Ishikawa (cell line): ENCODE measurements at regions not wholly inside any gene's neighbourhood (a gene's known extent, or its start where the extent isn't known, plus 50 kb on each side); places are given as distances from the start of the nearest gene placed in this dataset.

Experiments
- CEBPB ChIP-seq: IDR thresholded peaks from 2 replicates; pipeline ENCODE4 v1.6.1; 2012
- CREB1 ChIP-seq: IDR thresholded peaks from 2 replicates; pipeline ENCODE4 v1.6.1; 2012; ENCODE audit warnings: low read depth
- EGR1 ChIP-seq: IDR thresholded peaks from 2 replicates; pipeline ENCODE4 v1.6.1; 2012
- EP300 ChIP-seq: IDR thresholded peaks from 2 replicates; pipeline ENCODE4 v1.6.1; 2012; ENCODE audit warnings: borderline replicate concordance
- FOXM1 ChIP-seq: IDR thresholded peaks from 2 replicates; pipeline ENCODE4 v1.6.1; 2012; ENCODE audit warnings: low read depth, borderline replicate concordance
- MAX ChIP-seq: IDR thresholded peaks from 2 replicates; pipeline ENCODE4 v1.6.1; 2012
- NFIC ChIP-seq: IDR thresholded peaks from 2 replicates; pipeline ENCODE4 v1.6.1; 2012
- RAD21 ChIP-seq: IDR thresholded peaks from 2 replicates; pipeline ENCODE4 v1.6.1; 2012; ENCODE audit warnings: low read depth
- REST ChIP-seq: IDR thresholded peaks from 2 replicates; pipeline ENCODE4 v1.6.1; 2012; ENCODE audit warnings: low read depth, mild to moderate bottlenecking
- TAF1 ChIP-seq: IDR thresholded peaks from 2 replicates; pipeline ENCODE4 v1.6.1; 2012; ENCODE audit warnings: low read depth, mild to moderate bottlenecking
- TCF12 ChIP-seq: IDR thresholded peaks from 2 replicates; pipeline ENCODE4 v1.6.1; 2012; ENCODE audit warnings: low read depth
- TEAD4 ChIP-seq: IDR thresholded peaks from 2 replicates; pipeline ENCODE4 v1.6.1; 2012
- USF1 ChIP-seq: IDR thresholded peaks from 2 replicates; pipeline ENCODE4 v1.6.1; 2012
- YY1 ChIP-seq: IDR thresholded peaks from 2 replicates; pipeline ENCODE4 v1.6.1; 2012; ENCODE audit warnings: low read depth
- ZBTB7A ChIP-seq: IDR thresholded peaks from 2 replicates; pipeline ENCODE4 v1.6.1; 2012; ENCODE audit warnings: low read depth

- TF ChIP-seq EP300 (no peak), YY1 (no peak), TEAD4 (no peak), FOXM1 (no peak), TCF12 (no peak), CEBPB (no peak), EGR1 (no peak), MAX (no peak), CREB1 (no peak), USF1 (no peak), NFIC (no peak), REST (no peak), TAF1 (no peak)
These were observed 175.9 kb upstream of the RBM19 start for GRCh38 chr12:114141921-114142564.

- TF ChIP-seq EP300 (no peak), NFIC (no peak), CREB1 (no peak), TCF12 (no peak), TAF1 (no peak), REST (no peak), RAD21 (no peak), YY1 (no peak), MAX (no peak)
These were observed 174.5 kb upstream of the RBM19 start for GRCh38 chr12:114140576-114140975.

- TF ChIP-seq YY1 (no peak), ZBTB7A (no peak), USF1 (no peak), TEAD4 (no peak), EGR1 (no peak), MAX (no peak), NFIC (no peak), CEBPB (no peak), REST (no peak), TCF12 (no peak), CREB1 (no peak)
These were observed 170.5 kb upstream of the RBM19 start for GRCh38 chr12:114136631-114137030.

- TF ChIP-seq REST (no peak), ZBTB7A (no peak), EGR1 (no peak), RAD21 (no peak), CREB1 (no peak), USF1 (no peak), TEAD4 (no peak), CEBPB (no peak), FOXM1 (no peak), EP300 (no peak), TAF1 (no peak), NFIC (no peak), YY1 (no peak), MAX (no peak), TCF12 (no peak)
These were observed 168.8 kb upstream of the RBM19 start for GRCh38 chr12:114134922-114135321.
